ENCODE measurements at regions not wholly inside any gene's neighbourhood (a gene's known extent, or its start where the extent isn't known, plus 50 kb on each side); places are given as distances from the start of the nearest gene placed in this dataset.

GRCh38 chr18:28399781-28400362 lies 222.9 kb upstream of the CDH2 start:
- DNase-seq (ENCODE audit: low read depth), result no peak

- DNase-seq (ENCODE audit: low read depth), result no peak
Measured at GRCh38 chr18:28398471-28398870, 221.5 kb upstream of the CDH2 start.

- DNase-seq (ENCODE audit: low read depth), result no peak
Measured at GRCh38 chr18:28390022-28390421, 213.1 kb upstream of the CDH2 start.

GRCh38 chr18:28382215-28382879 lies 205.4 kb upstream of the CDH2 start:
- no peak for DNase-seq (ENCODE audit: low read depth)

- no peak for DNase-seq (ENCODE audit: low read depth)
Measured at GRCh38 chr18:28372186-28372585, 195.3 kb upstream of the CDH2 start.

GRCh38 chr18:28366676-28367075 lies 189.7 kb upstream of the CDH2 start:
- DNase-seq (ENCODE audit: low read depth), result no peak

GRCh38 chr18:28365411-28365831 lies 188.5 kb upstream of the CDH2 start:
- DNase-seq (ENCODE audit: low read depth), result peak; percentile 28

- no peak for DNase-seq (ENCODE audit: low read depth)
Measured at GRCh38 chr18:28363124-28363523, 186.2 kb upstream of the CDH2 start.

GRCh38 chr18:28359176-28359575 lies 182.2 kb upstream of the CDH2 start:
- no peak for DNase-seq (ENCODE audit: low read depth)

GRCh38 chr18:28357766-28358401 lies 181.0 kb upstream of the CDH2 start:
- no peak for DNase-seq (ENCODE audit: low read depth)

- no peak for DNase-seq (ENCODE audit: low read depth)
Measured at GRCh38 chr18:28350821-28351220, 173.9 kb upstream of the CDH2 start.

- DNase-seq (ENCODE audit: low read depth), result no peak
Measured at GRCh38 chr18:28342231-28342630, 165.3 kb upstream of the CDH2 start.

GRCh38 chr18:28338316-28338715 lies 161.4 kb upstream of the CDH2 start:
- DNase-seq (ENCODE audit: low read depth), result no peak

- no peak for DNase-seq (ENCODE audit: low read depth)
Measured at GRCh38 chr18:28334516-28334915, 157.6 kb upstream of the CDH2 start.

GRCh38 chr18:28332071-28332470 lies 155.1 kb upstream of the CDH2 start:
- DNase-seq (ENCODE audit: low read depth), result no peak

GRCh38 chr18:28331551-28331950 lies 154.6 kb upstream of the CDH2 start:
- no peak for DNase-seq (ENCODE audit: low read depth)

- no peak for DNase-seq (ENCODE audit: low read depth)
Measured at GRCh38 chr18:28313602-28314001, 136.7 kb upstream of the CDH2 start.

GRCh38 chr18:28288784-28289183 lies 111.9 kb upstream of the CDH2 start:
- DNase-seq (ENCODE audit: low read depth), result no peak

GRCh38 chr18:28287146-28287545 lies 110.2 kb upstream of the CDH2 start:
- no peak for DNase-seq (ENCODE audit: low read depth)

GRCh38 chr18:28284132-28284531 lies 107.2 kb upstream of the CDH2 start:
- DNase-seq (ENCODE audit: low read depth), result peak; percentile 43

- no peak for DNase-seq (ENCODE audit: low read depth)
Measured at GRCh38 chr18:28281400-28281799, 104.5 kb upstream of the CDH2 start.

GRCh38 chr18:28269750-28270149 lies 92.8 kb upstream of the CDH2 start:
- DNase-seq (ENCODE audit: low read depth), result no peak

- DNase-seq (ENCODE audit: low read depth), result peak; percentile 35
Measured at GRCh38 chr18:28267878-28268625, 91.1 kb upstream of the CDH2 start.
